DND-41 (cell line): ENCODE measurements at regions not wholly inside any gene's neighbourhood (a gene's known extent, or its start where the extent isn't known, plus 50 kb on each side); places are given as distances from the start of the nearest gene placed in this dataset.

ENCODE experiments used
- ATAC-seq: fragments of 200-7000 bp; cut with Tn5 transposase; 3 replicates; pipeline ENCODE4 v1.9.1; 2021; ENCODE audit warnings: low read depth; ENCODE audit not compliant: insufficient read depth
- DNase-seq: peaks from one replicate; pipeline ENCODE4 v3.0.0-alpha.2; 2020
- H2AFZ ChIP-seq: 2 replicates; pipeline ENCODE4 v1.6.0; 2012; ENCODE audit warnings: low read depth, low read length
- H3K27ac ChIP-seq: 2 replicates; pipeline ENCODE4 v1.5.1; 2012; ENCODE audit warnings: low read length, inconsistent platforms
- H3K27me3 ChIP-seq: fragments of 200-600 bp; sonication (generic); 2 replicates; pipeline ENCODE4 v1.6.0; 2012; ENCODE audit warnings: low read length, mild to moderate bottlenecking, inconsistent platforms; ENCODE audit not compliant: insufficient read depth, poor library complexity
- H3K36me3 ChIP-seq: 2 replicates; pipeline ENCODE4 v1.5.1; 2012; ENCODE audit warnings: low read length, inconsistent platforms; ENCODE audit not compliant: insufficient read depth
- H3K4me1 ChIP-seq: 2 replicates; pipeline ENCODE4 v1.5.1; 2012; ENCODE audit warnings: mild to moderate bottlenecking, low read length; ENCODE audit not compliant: insufficient read depth
- H3K4me2 ChIP-seq: 2 replicates; pipeline ENCODE4 v1.6.0; 2012; ENCODE audit warnings: mild to moderate bottlenecking, moderate library complexity, low read length, inconsistent platforms; ENCODE audit not compliant: insufficient read depth
- H3K4me3 ChIP-seq, 2 experiments: fragments of 200-600 bp in 1 of 2; shearing (Covaris generic) in 1 of 2; 2 replicates each; pipeline ENCODE4 v1.5.1; 2012 to 2016; ENCODE audit warnings: inconsistent platforms in 2 of 2, low read length in 2 of 2, mild to moderate bottlenecking in 2 of 2, low read depth in 1 of 2, moderate library complexity in 1 of 2
- H3K79me2 ChIP-seq: 2 replicates; pipeline ENCODE4 v1.6.0; 2012; ENCODE audit warnings: low read length, inconsistent platforms; ENCODE audit not compliant: insufficient read depth
- H3K9ac ChIP-seq: 2 replicates; pipeline ENCODE4 v1.6.0; 2012; ENCODE audit warnings: low read depth, mild to moderate bottlenecking, inconsistent platforms, low read length, moderate library complexity
- H3K9me3 ChIP-seq: 2 replicates; pipeline ENCODE4 v1.5.1; 2012; ENCODE audit warnings: low read length, moderate library complexity, mild to moderate bottlenecking, inconsistent platforms; ENCODE audit not compliant: insufficient read depth, severe bottlenecking
- H4K20me1 ChIP-seq: 2 replicates; pipeline ENCODE4 v1.6.0; 2012; ENCODE audit warnings: low read length; ENCODE audit not compliant: insufficient read depth
- CTCF ChIP-seq: IDR thresholded peaks from 2 replicates; pipeline ENCODE4 v1.5.1; 2012; ENCODE audit warnings: borderline replicate concordance, low read length, moderate library complexity, mild to moderate bottlenecking; ENCODE audit not compliant: poor library complexity, severe bottlenecking; ENCODE audit errors: extremely low read depth
- EZH2 ChIP-seq: IDR thresholded peaks from 3 replicates; pipeline ENCODE4 v1.6.1; 2012; ENCODE audit warnings: borderline replicate concordance, low read depth, mild to moderate bottlenecking, moderate library complexity, low read length, inconsistent platforms; ENCODE audit not compliant: severe bottlenecking

GRCh38 chr5:4058899-4059298, 463.3 kb downstream of the IRX1 start:
- no peak for DNase-seq
- Histone ChIP-seq H3K4me1 (no peaks in the 10 kb centered on the region), H3K27ac (no peak overlapping the region), H3K9ac (no peak overlapping the region), H3K9me3 (peaks cover 3% of the 10 kb centered on the region), H3K36me3 (no peaks in the 10 kb centered on the region), H3K4me2 (no peak overlapping the region), H3K4me3 (no peak overlapping the region), H3K79me2 (no peaks in the 10 kb centered on the region), H4K20me1 (no peaks in the 10 kb centered on the region), H2AFZ (no peak overlapping the region), H3K27me3 (no peaks in the 10 kb centered on the region)
- ATAC-seq = no peak
- TF ChIP-seq EZH2 (no peak), CTCF (no peak)

- Histone ChIP-seq H3K9ac (no peak overlapping the region), H3K79me2 (no peaks in the 10 kb centered on the region), H3K4me1 (no peaks in the 10 kb centered on the region), H2AFZ (no peak overlapping the region; the same call in 1 of the 2 replicates), H3K4me3 (no peak overlapping the region), H3K27ac (no peak overlapping the region), H4K20me1 (no peaks in the 10 kb centered on the region), H3K27me3 (no peaks in the 10 kb centered on the region), H3K9me3 (no peaks in the 10 kb centered on the region), H3K4me2 (no peak overlapping the region), H3K36me3 (no peaks in the 10 kb centered on the region)
- ATAC-seq = 0 out of 3 replicates have a peak, but pooled peaks have one; percentile 33
- peak; percentile 27 for TF ChIP-seq CTCF
- no peak for TF ChIP-seq EZH2
- no peak for DNase-seq
Measured at GRCh38 chr5:4065472-4066320, 470.1 kb downstream of the IRX1 start.

- no peak overlapping the region for H3K9ac ChIP-seq
- no peaks in the 10 kb centered on the region for H4K20me1 ChIP-seq
- TF ChIP-seq CTCF (no peak), EZH2 (no peak)
- no peak for DNase-seq
- H3K36me3 ChIP-seq = no peaks in the 10 kb centered on the region
- no peaks in the 10 kb centered on the region for H3K9me3 ChIP-seq
- no peak overlapping the region for H3K4me2 ChIP-seq
- H3K4me1 ChIP-seq = no peaks in the 10 kb centered on the region
- H3K79me2 ChIP-seq = no peaks in the 10 kb centered on the region
- H3K27me3 ChIP-seq = no peaks in the 10 kb centered on the region
- no peak for ATAC-seq
- no peak overlapping the region for H2AFZ ChIP-seq
- H3K4me3 ChIP-seq = no peak overlapping the region
- no peak overlapping the region for H3K27ac ChIP-seq
Measured at GRCh38 chr5:4068171-4068570, 472.5 kb downstream of the IRX1 start.
